HPDE6-E6E7 (cell line): ENCODE measurements at regions not wholly inside any gene's neighbourhood (a gene's known extent, or its start where the extent isn't known, plus 50 kb on each side); places are given as distances from the start of the nearest gene placed in this dataset.

Source experiments
- DNase-seq: peaks from one replicate; pipeline ENCODE4 v3.0.0; 2011; ENCODE audit warnings: missing footprints; ENCODE audit errors: extremely low spot score

GRCh38 chr4:53816561-53816960, 225.3 kb upstream of the LNX1 start:
- no peak for DNase-seq

GRCh38 chr4:53815281-53815680, 224.0 kb upstream of the LNX1 start:
- DNase-seq: no peak

- DNase-seq: no peak
Observed at GRCh38 chr4:53813998-53814397, 222.7 kb upstream of the LNX1 start.

GRCh38 chr4:53810643-53811042, 219.4 kb upstream of the LNX1 start:
- no peak for DNase-seq

- no peak for DNase-seq
Observed at GRCh38 chr4:53809816-53810215, 218.5 kb upstream of the LNX1 start.

- DNase-seq: no peak
Observed at GRCh38 chr4:53805291-53805690, 214.0 kb upstream of the LNX1 start.

GRCh38 chr4:53804719-53805118, 213.4 kb upstream of the LNX1 start:
- DNase-seq: peak; percentile 29

- no peak for DNase-seq
Observed at GRCh38 chr4:53802500-53802899, 211.2 kb upstream of the LNX1 start.

- DNase-seq: no peak
Observed at GRCh38 chr4:53801373-53801772, 210.1 kb upstream of the LNX1 start.

GRCh38 chr4:53800741-53801140, 209.5 kb upstream of the LNX1 start:
- DNase-seq: no peak

GRCh38 chr4:53793096-53793495, 201.8 kb upstream of the LNX1 start:
- no peak for DNase-seq

- DNase-seq: no peak
Observed at GRCh38 chr4:53790286-53790685, 199.0 kb upstream of the LNX1 start.

- no peak for DNase-seq
Observed at GRCh38 chr4:53788621-53789020, 197.3 kb upstream of the LNX1 start.

- no peak for DNase-seq
Observed at GRCh38 chr4:53788011-53788410, 196.7 kb upstream of the LNX1 start.

GRCh38 chr4:53786632-53787031, 195.3 kb upstream of the LNX1 start:
- DNase-seq: no peak

- DNase-seq: no peak
Observed at GRCh38 chr4:53785996-53786395, 194.7 kb upstream of the LNX1 start.

- no peak for DNase-seq
Observed at GRCh38 chr4:53784112-53784511, 192.8 kb upstream of the LNX1 start.

- DNase-seq: no peak
Observed at GRCh38 chr4:53783208-53783859, 192.0 kb upstream of the LNX1 start.

- DNase-seq: no peak
Observed at GRCh38 chr4:53782458-53782845, 191.2 kb upstream of the LNX1 start.

GRCh38 chr4:53781629-53782457, 190.6 kb upstream of the LNX1 start:
- DNase-seq: no peak

GRCh38 chr4:53780736-53781400, 189.6 kb upstream of the LNX1 start:
- no peak for DNase-seq

- no peak for DNase-seq
Observed at GRCh38 chr4:53779025-53779424, 187.7 kb upstream of the LNX1 start.

- DNase-seq: no peak
Observed at GRCh38 chr4:53778155-53778554, 186.9 kb upstream of the LNX1 start.
